Ovary (tissue), 3 donors: ENCODE measurements at regions not wholly inside any gene's neighbourhood (a gene's known extent, or its start where the extent isn't known, plus 50 kb on each side); places are given as distances from the start of the nearest gene placed in this dataset.

ENCODE experiments used
- CTCF ChIP-seq, 3 donors: fragments of 450-650 bp in 2 of 3; fragments of 200-600 bp in 1 of 3; IDR thresholded peaks; one replicate each; pipeline versions ENCODE4 v1.5.1 to v1.8.0; 2016 to 2022; ENCODE audit warnings: antibody characterized with exemption in 3 of 3, mild to moderate bottlenecking in 1 of 3
- POLR2A ChIP-seq: fragments of 450-650 bp; IDR thresholded peaks from one replicate; pipeline ENCODE4 v1.6.1; 2017; ENCODE audit warnings: antibody characterized with exemption, mild to moderate bottlenecking, moderate library complexity
- donor health status: DM: no; HTN: no; CAD: no.

- no peak for TF ChIP-seq CTCF (IDR thresholded peaks at IDR 0.05)
- TF ChIP-seq POLR2A = no peak
Measured at GRCh38 chr10:59578741-59579140, 130.9 kb downstream of the SLC16A9 start.
